Body of pancreas (tissue), 4 donors: ENCODE measurements at regions not wholly inside any gene's neighbourhood (a gene's known extent, or its start where the extent isn't known, plus 50 kb on each side); places are given as distances from the start of the nearest gene placed in this dataset.

ENCODE experiments used
- CTCF ChIP-seq, 7 experiments: fragments of 450-650 bp in 4 of 7; fragments of 200-600 bp in 3 of 7; sonication (generic) in 3 of 7; IDR thresholded peaks; one replicate each; pipeline ENCODE4 v1.5.1; 2016 to 2019; ENCODE audit warnings: antibody characterized with exemption in 7 of 7
- POLR2A ChIP-seq, 3 donors: fragments of 450-650 bp; IDR thresholded peaks; one replicate each; pipeline ENCODE4 v1.6.1; 2016; ENCODE audit warnings: antibody characterized with exemption in 3 of 3, mild to moderate bottlenecking in 2 of 3

GRCh38 chr13:39877134-39877533 is 221.7 kb downstream of the COG6 start:
- TF ChIP-seq CTCF (IDR thresholded peaks at IDR 0.05): no peak
- TF ChIP-seq POLR2A (IDR thresholded peaks at IDR 0.05): no peak
